ENCODE measurements at regions not wholly inside any gene's neighbourhood (a gene's known extent, or its start where the extent isn't known, plus 50 kb on each side); places are given as distances from the start of the nearest gene placed in this dataset.
A peak's percentile ranks its signal among the peaks of the same experiment; 100 is the strongest.

DNA sequence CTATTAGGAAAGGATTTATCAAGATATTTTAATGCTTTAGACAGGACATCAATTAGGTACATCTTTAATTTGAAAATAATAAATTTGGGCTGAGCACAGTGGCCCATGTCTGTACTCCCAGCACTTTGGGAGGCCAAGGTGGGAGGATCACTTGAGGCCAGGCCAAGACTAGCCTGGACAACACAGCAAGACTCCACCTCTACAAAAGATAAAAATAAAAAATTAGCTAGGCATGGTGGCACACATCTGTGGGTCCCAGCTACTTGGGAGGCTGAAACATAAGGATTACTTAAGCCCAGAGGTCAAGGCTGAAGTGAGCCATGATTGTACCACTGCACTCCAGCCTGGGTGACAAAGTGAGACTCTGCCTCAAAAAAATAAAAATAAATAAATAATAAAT is 59.6 kb upstream of the IRF2 start:
- H3K4me3 ChIP-seq, result no peak overlapping the region
- SMC1A ChIA-PET (ENCODE audit: uncharacterized antibody, unreplicated experiment), result interaction anchor here (0.7 to 9.3 kb wide), 21 partner anchors 9 to 268 kb away, joined by 3 to 144 read pairs (median 14); partner anchors contain the start of gene IRF2
- H3K27me3 ChIP-seq (replicated peaks in 1 of 2; ENCODE audit: control insufficient read depth in 2 of 2, insufficient read depth in 2 of 2, low read length in 1 of 2), result no peaks in the 10 kb centered on the region
- H3K36me3 ChIP-seq (ENCODE audit: control insufficient read depth in 2 of 2, insufficient read depth in 2 of 2, low read length in 1 of 2), result no peaks in the 10 kb centered on the region
- H3K4me2 ChIP-seq (ENCODE audit: control insufficient read depth, insufficient read depth), result peak overlapping the region; percentile 86; the same call in 1 of the 2 replicates
- BruUV-seq (replicated peaks), result no TSS peak
- no peak overlapping the region for H2AFZ ChIP-seq (ENCODE audit: control insufficient read depth, low read depth, low read length)
- FAIRE-seq (no peak), ATAC-seq (no peak), DNase-seq (ENCODE audit: low read depth, low spot score) (no peak)
- POLR2A ChIA-PET, result interaction anchor here (1.2 to 5.4 kb wide), 12 partner anchors 19 to 269 kb away, joined by 3 to 58 read pairs (median 26); partner anchors contain the start of gene IRF2
- H3K9me3 ChIP-seq (replicated peaks; ENCODE audit: control insufficient read depth, insufficient read depth, low read length), result no peaks in the 10 kb centered on the region; the same call in 1 of the 3 replicates
- H3K4me1 ChIP-seq (ENCODE audit: control insufficient read depth, insufficient read depth, low read length), result peaks cover 20% of the 10 kb centered on the region
- H3K27ac ChIP-seq (ENCODE audit: control insufficient read depth, insufficient read depth), result peak overlapping the region; percentile 86
- intact Hi-C loops (cut with micrococcal nuclease; ENCODE audit: unreplicated experiment), result loop anchor here (1.0 kb wide), 3 partner anchors 20 to 220 kb away; partner anchors contain the start of gene IRF2
- RAD21 ChIA-PET (ENCODE audit: unreplicated experiment), result interaction anchor here (0.8 to 6.4 kb wide), 20 partner anchors 15 to 269 kb away, joined by 3 to 151 read pairs (median 9); partner anchors contain the start of genes CENPU and IRF2
- CTCF ChIA-PET, result interaction anchor here (0.5 to 4.1 kb wide), 10 partner anchors 18 to 269 kb away, joined by 3 to 64 read pairs (median 6); no protein-coding TSS in a partner anchor
- peaks cover 45% of the 10 kb centered on the region for H3K79me2 ChIP-seq (ENCODE audit: control insufficient read depth, insufficient read depth, low read length)
- no peaks in the 10 kb centered on the region for H4K20me1 ChIP-seq (ENCODE audit: control insufficient read depth, insufficient read depth)
- in situ Hi-C loops (cut with MboI), result loop anchor here (5.0 kb wide), 1 partner anchor 252 kb away; no protein-coding TSS in a partner anchor
- H3K9ac ChIP-seq (ENCODE audit: control insufficient read depth, insufficient read depth, low read length), result no peak overlapping the region
- TF ChIP-seq, protein P1, sequence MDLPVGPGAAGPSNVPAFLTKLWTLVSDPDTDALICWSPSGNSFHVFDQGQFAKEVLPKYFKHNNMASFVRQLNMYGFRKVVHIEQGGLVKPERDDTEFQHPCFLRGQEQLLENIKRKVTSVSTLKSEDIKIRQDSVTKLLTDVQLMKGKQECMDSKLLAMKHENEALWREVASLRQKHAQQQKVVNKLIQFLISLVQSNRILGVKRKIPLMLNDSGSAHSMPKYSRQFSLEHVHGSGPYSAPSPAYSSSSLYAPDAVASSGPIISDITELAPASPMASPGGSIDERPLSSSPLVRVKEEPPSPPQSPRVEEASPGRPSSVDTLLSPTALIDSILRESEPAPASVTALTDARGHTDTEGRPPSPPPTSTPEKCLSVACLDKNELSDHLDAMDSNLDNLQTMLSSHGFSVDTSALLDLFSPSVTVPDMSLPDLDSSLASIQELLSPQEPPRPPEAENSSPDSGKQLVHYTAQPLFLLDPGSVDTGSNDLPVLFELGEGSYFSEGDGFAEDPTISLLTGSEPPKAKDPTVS (IDR thresholded peaks at IDR 0.05; ENCODE audit: low read depth, low read length), result no peak
- TF ChIP-seq KAT2A (conservative IDR thresholded peaks at IDR 0.05; ENCODE audit: control insufficient read depth, low read depth, low read length) (no peak), HDAC6 (IDR thresholded peaks at IDR 0.05; ENCODE audit: unreplicated experiment) (no peak), MTA3 (IDR thresholded peaks at IDR 0.05; ENCODE audit: borderline replicate concordance, low read length) (no peak), HDGF (IDR thresholded peaks at IDR 0.05) (no peak), PAX5 (IDR thresholded peaks at IDR 0.05; ENCODE audit: borderline replicate concordance, low read depth, low read length) (no peak), EP300 (IDR thresholded peaks at IDR 0.05; ENCODE audit: borderline replicate concordance in 1 of 2, control insufficient read depth in 1 of 2, low read depth in 2 of 2, low read length in 2 of 2) (no peak), RFX5 (IDR thresholded peaks at IDR 0.05; ENCODE audit: low read depth, low read length) (no peak)
- TF ChIP-seq, protein P2, sequence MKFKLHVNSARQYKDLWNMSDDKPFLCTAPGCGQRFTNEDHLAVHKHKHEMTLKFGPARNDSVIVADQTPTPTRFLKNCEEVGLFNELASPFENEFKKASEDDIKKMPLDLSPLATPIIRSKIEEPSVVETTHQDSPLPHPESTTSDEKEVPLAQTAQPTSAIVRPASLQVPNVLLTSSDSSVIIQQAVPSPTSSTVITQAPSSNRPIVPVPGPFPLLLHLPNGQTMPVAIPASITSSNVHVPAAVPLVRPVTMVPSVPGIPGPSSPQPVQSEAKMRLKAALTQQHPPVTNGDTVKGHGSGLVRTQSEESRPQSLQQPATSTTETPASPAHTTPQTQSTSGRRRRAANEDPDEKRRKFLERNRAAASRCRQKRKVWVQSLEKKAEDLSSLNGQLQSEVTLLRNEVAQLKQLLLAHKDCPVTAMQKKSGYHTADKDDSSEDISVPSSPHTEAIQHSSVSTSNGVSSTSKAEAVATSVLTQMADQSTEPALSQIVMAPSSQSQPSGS (IDR thresholded peaks at IDR 0.05; ENCODE audit: low read length), result no peak
- TF ChIP-seq, protein P3, sequence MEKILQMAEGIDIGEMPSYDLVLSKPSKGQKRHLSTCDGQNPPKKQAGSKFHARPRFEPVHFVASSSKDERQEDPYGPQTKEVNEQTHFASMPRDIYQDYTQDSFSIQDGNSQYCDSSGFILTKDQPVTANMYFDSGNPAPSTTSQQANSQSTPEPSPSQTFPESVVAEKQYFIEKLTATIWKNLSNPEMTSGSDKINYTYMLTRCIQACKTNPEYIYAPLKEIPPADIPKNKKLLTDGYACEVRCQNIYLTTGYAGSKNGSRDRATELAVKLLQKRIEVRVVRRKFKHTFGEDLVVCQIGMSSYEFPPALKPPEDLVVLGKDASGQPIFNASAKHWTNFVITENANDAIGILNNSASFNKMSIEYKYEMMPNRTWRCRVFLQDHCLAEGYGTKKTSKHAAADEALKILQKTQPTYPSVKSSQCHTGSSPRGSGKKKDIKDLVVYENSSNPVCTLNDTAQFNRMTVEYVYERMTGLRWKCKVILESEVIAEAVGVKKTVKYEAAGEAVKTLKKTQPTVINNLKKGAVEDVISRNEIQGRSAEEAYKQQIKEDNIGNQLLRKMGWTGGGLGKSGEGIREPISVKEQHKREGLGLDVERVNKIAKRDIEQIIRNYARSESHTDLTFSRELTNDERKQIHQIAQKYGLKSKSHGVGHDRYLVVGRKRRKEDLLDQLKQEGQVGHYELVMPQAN (conservative IDR thresholded peaks at IDR 0.05), result no peak
- TF ChIP-seq, protein P4, sequence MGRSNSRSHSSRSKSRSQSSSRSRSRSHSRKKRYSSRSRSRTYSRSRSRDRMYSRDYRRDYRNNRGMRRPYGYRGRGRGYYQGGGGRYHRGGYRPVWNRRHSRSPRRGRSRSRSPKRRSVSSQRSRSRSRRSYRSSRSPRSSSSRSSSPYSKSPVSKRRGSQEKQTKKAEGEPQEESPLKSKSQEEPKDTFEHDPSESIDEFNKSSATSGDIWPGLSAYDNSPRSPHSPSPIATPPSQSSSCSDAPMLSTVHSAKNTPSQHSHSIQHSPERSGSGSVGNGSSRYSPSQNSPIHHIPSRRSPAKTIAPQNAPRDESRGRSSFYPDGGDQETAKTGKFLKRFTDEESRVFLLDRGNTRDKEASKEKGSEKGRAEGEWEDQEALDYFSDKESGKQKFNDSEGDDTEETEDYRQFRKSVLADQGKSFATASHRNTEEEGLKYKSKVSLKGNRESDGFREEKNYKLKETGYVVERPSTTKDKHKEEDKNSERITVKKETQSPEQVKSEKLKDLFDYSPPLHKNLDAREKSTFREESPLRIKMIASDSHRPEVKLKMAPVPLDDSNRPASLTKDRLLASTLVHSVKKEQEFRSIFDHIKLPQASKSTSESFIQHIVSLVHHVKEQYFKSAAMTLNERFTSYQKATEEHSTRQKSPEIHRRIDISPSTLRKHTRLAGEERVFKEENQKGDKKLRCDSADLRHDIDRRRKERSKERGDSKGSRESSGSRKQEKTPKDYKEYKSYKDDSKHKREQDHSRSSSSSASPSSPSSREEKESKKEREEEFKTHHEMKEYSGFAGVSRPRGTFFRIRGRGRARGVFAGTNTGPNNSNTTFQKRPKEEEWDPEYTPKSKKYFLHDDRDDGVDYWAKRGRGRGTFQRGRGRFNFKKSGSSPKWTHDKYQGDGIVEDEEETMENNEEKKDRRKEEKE (IDR thresholded peaks at IDR 0.05), result no peak

All from GM12878 (cell line).